ENCODE measurements at regions not wholly inside any gene's neighbourhood (a gene's known extent, or its start where the extent isn't known, plus 50 kb on each side); places are given as distances from the start of the nearest gene placed in this dataset.

GRCh38 chr5:125274938-125275724 is 528.7 kb upstream of the ZNF608 start (continued):
- TF ChIP-seq ZNF749 (CRISPR knock-in tag; IDR thresholded peaks at IDR 0.05; ENCODE audit: borderline replicate concordance) = no peak
- TF ChIP-seq E2F5 (CRISPR knock-in tag; conservative IDR thresholded peaks at IDR 0.05) = no peak
- no peak for TF ChIP-seq KLF12 (CRISPR knock-in tag; IDR thresholded peaks at IDR 0.05; ENCODE audit: borderline replicate concordance)
- no peak for TF ChIP-seq PCBP1 (IDR thresholded peaks at IDR 0.05; ENCODE audit: borderline replicate concordance, low read depth, low read length)
- no peak for TF ChIP-seq RXRA (CRISPR knock-in tag; IDR thresholded peaks at IDR 0.05)
- TF ChIP-seq ZBTB3 (CRISPR knock-in tag; IDR thresholded peaks at IDR 0.05; ENCODE audit: borderline replicate concordance, low read depth) = no peak
- no peak for TF ChIP-seq ZC3H13 (CRISPR knock-in tag; IDR thresholded peaks at IDR 0.05)
- TF ChIP-seq NFAT5 (CRISPR knock-in tag; IDR thresholded peaks at IDR 0.05) = no peak
- no peak for TF ChIP-seq ZNF746 (CRISPR knock-in tag; IDR thresholded peaks at IDR 0.05)
- no peak for TF ChIP-seq ZBED4 (CRISPR knock-in tag; IDR thresholded peaks at IDR 0.05; ENCODE audit: borderline replicate concordance)

All from HepG2 (cell line).